OCI-LY1 (cell line): ENCODE measurements at regions not wholly inside any gene's neighbourhood (a gene's known extent, or its start where the extent isn't known, plus 50 kb on each side); places are given as distances from the start of the nearest gene placed in this dataset.

Experiments used
- H2AFZ ChIP-seq: fragments of 200-600 bp; sonication (generic), shearing (Covaris generic); 2 replicates; pipeline ENCODE4 v1.6.0; 2014; ENCODE audit warnings: antibody characterized with exemption, mild to moderate bottlenecking, low read length
- H3F3A ChIP-seq: fragments of 200-600 bp; sonication (generic), shearing (Covaris generic); 2 replicates; pipeline ENCODE4 v1.6.0; 2014; ENCODE audit warnings: mild to moderate bottlenecking, antibody characterized with exemption, low read length, moderate library complexity; ENCODE audit not compliant: insufficient read depth
- H3K27ac ChIP-seq: fragments of 200-600 bp; sonication (generic); 2 replicates; pipeline ENCODE4 v1.5.1; 2014; ENCODE audit warnings: low read length, mixed run types, mild to moderate bottlenecking, low read depth; ENCODE audit not compliant: poor library complexity, severe bottlenecking
- H3K27me3 ChIP-seq: fragments of 200-600 bp; sonication (generic); 2 replicates; pipeline ENCODE4 v1.6.0; 2014; ENCODE audit warnings: antibody characterized with exemption, mild to moderate bottlenecking, low read length, moderate library complexity; ENCODE audit not compliant: insufficient read depth
- H3K36me3 ChIP-seq: fragments of 200-600 bp; sonication (generic); 2 replicates; pipeline ENCODE4 v1.6.1; 2014; ENCODE audit warnings: mild to moderate bottlenecking, antibody characterized with exemption, low read length, moderate library complexity, mixed read lengths; ENCODE audit not compliant: insufficient read depth
- H3K4me1 ChIP-seq: fragments of 200-600 bp; sonication (generic); 2 replicates; pipeline ENCODE4 v1.5.1; 2014; ENCODE audit warnings: mild to moderate bottlenecking, low read length, moderate library complexity; ENCODE audit not compliant: insufficient read depth, severe bottlenecking
- H3K4me2 ChIP-seq: fragments of 200-600 bp; sonication (generic), shearing (Covaris generic); 2 replicates; pipeline ENCODE4 v1.6.1; 2014; ENCODE audit warnings: low read length
- H3K4me3 ChIP-seq: fragments of 200-600 bp; sonication (generic); 2 replicates; pipeline ENCODE4 v1.5.1; 2014; ENCODE audit warnings: low read length, low read depth, mild to moderate bottlenecking, mixed read lengths; ENCODE audit not compliant: poor library complexity, severe bottlenecking
- H3K79me2 ChIP-seq: fragments of 200-600 bp; shearing (Covaris generic); 2 replicates; pipeline ENCODE4 v1.6.1; 2016; ENCODE audit warnings: mixed run types, low read length, mixed read lengths; ENCODE audit not compliant: insufficient read depth
- H3K9ac ChIP-seq: fragments of 200-600 bp; sonication (generic), shearing (Covaris generic); 2 replicates; pipeline ENCODE4 v1.6.1; 2014; ENCODE audit warnings: mild to moderate bottlenecking, low read length, mixed read lengths
- H3K9me2 ChIP-seq: fragments of 200-600 bp; sonication (generic), shearing (Covaris generic); 2 replicates; pipeline ENCODE4 v1.6.1; 2014; ENCODE audit warnings: low read depth, mild to moderate bottlenecking, low read length, mixed read lengths
- H3K9me3 ChIP-seq: fragments of 200-600 bp; shearing (Covaris generic); 2 replicates; pipeline ENCODE4 v1.6.1; 2014; ENCODE audit warnings: low read length, mixed read lengths
- H4K20me1 ChIP-seq: fragments of 200-600 bp; sonication (generic), shearing (Covaris generic); 2 replicates; pipeline ENCODE4 v1.6.0; 2016; ENCODE audit warnings: mild to moderate bottlenecking, low read length; ENCODE audit not compliant: insufficient read depth
- EZH2 ChIP-seq: fragments of 200-600 bp; sonication (generic), shearing (Covaris generic); IDR thresholded peaks from 2 replicates; pipeline ENCODE4 v1.8.0; 2017; ENCODE audit warnings: borderline replicate concordance, mixed run types, mild to moderate bottlenecking, antibody characterized with exemption, low read length, moderate library complexity, mixed read lengths
- TF ChIP-seq, protein P1 (sequence below): fragments of 200-600 bp; sonication (generic), shearing (Covaris generic); IDR thresholded peaks from 2 replicates; pipeline ENCODE4 v1.5.1; 2017; ENCODE audit warnings: mild to moderate bottlenecking, antibody characterized with exemption, low read length, moderate library complexity, mixed read lengths

DNA sequence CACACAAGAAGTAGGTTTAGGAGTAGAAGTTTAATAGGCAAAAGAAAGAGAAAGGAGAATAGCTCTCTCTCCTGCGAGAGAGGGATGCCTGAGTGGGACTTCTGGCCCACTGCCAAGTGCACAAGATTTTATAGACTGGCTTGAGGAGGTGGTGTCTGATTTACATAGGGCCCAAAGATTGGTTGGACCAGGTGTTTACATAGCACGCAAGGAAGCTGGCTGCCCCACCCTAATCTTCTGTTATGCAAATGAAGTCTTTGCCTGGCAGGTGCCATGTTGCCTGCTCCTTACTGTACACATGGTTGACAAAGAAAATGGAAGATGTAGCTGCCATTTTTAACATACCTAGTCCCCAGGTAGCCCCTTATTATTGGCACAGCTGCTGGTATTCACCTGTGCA, 170.8 kb upstream of the GATB start:
- Histone ChIP-seq H2AFZ (no peak overlapping the region), H3K9me2 (no peaks in the 10 kb centered on the region), H3K9me3 (no peaks in the 10 kb centered on the region), H3K36me3 (no peaks in the 10 kb centered on the region), H3K27ac (no peak overlapping the region), H4K20me1 (no peaks in the 10 kb centered on the region), H3K4me1 (no peaks in the 10 kb centered on the region), H3K4me3 (no peak overlapping the region), H3K4me2 (no peak overlapping the region), H3K79me2 (no peaks in the 10 kb centered on the region), H3K27me3 (no peaks in the 10 kb centered on the region), H3K9ac (no peak overlapping the region), H3F3A (no peaks in the 10 kb centered on the region)
- no peak for TF ChIP-seq EZH2
- TF ChIP-seq, protein P1, sequence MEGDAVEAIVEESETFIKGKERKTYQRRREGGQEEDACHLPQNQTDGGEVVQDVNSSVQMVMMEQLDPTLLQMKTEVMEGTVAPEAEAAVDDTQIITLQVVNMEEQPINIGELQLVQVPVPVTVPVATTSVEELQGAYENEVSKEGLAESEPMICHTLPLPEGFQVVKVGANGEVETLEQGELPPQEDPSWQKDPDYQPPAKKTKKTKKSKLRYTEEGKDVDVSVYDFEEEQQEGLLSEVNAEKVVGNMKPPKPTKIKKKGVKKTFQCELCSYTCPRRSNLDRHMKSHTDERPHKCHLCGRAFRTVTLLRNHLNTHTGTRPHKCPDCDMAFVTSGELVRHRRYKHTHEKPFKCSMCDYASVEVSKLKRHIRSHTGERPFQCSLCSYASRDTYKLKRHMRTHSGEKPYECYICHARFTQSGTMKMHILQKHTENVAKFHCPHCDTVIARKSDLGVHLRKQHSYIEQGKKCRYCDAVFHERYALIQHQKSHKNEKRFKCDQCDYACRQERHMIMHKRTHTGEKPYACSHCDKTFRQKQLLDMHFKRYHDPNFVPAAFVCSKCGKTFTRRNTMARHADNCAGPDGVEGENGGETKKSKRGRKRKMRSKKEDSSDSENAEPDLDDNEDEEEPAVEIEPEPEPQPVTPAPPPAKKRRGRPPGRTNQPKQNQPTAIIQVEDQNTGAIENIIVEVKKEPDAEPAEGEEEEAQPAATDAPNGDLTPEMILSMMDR, result no peak

DNA sequence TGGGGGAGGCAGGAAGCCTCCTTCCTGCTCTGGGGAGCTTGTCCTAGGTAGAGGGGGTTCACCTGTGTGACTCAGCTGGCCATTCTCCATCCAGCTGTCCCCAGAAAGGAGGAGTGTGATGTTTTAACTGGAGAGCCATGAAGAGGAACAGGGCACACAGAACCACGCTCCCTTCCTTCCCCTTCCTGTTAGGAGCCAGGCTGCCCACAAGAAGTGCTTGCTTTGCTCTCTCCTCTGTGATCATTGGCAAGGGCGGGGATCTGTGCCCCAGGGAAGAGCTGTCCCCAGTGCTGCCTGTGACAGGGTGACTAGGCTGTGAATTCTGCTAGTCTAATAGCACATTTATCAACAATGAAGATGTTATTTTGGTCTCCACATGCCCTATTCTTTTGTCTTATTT, 169.6 kb upstream of the GATB start:
- H3K9ac ChIP-seq, result no peak overlapping the region
- H4K20me1 ChIP-seq, result no peaks in the 10 kb centered on the region
- no peaks in the 10 kb centered on the region for H3F3A ChIP-seq
- TF ChIP-seq EZH2, result no peak
- TF ChIP-seq, protein P1, result no peak
- no peaks in the 10 kb centered on the region for H3K9me2 ChIP-seq
- no peaks in the 10 kb centered on the region for H3K9me3 ChIP-seq
- no peaks in the 10 kb centered on the region for H3K79me2 ChIP-seq
- no peaks in the 10 kb centered on the region for H3K36me3 ChIP-seq
- no peak overlapping the region for H3K27ac ChIP-seq
- no peaks in the 10 kb centered on the region for H3K4me1 ChIP-seq
- no peak overlapping the region for H3K4me3 ChIP-seq
- H3K27me3 ChIP-seq, result no peaks in the 10 kb centered on the region
- no peak overlapping the region for H2AFZ ChIP-seq
- H3K4me2 ChIP-seq, result no peak overlapping the region

DNA sequence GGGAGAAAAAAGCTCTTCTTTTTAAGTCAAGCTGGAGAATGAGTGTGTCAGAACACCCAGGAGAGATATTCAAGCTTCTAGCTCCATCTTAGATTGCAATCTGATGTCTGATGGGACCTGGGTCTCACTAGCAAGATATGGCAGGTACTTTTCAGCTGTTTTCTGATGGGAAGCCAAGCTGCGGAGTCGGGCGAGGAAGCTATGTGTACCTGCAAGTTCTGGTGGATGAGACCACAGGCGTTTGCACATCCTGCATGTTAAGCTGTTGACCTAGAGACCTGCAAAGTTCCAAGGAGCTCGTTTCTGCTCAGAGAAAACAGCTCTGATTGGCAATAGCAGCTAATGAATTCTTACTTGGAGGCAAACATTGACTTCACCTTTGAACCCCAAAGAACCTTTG, 167.3 kb upstream of the GATB start:
- Histone ChIP-seq H3K27ac (no peak overlapping the region), H3K36me3 (no peaks in the 10 kb centered on the region), H3K9me2 (no peaks in the 10 kb centered on the region), H3K79me2 (no peaks in the 10 kb centered on the region), H4K20me1 (no peaks in the 10 kb centered on the region), H3F3A (no peaks in the 10 kb centered on the region), H3K27me3 (no peaks in the 10 kb centered on the region), H3K4me1 (no peaks in the 10 kb centered on the region), H3K4me2 (no peak overlapping the region), H3K9ac (no peak overlapping the region), H3K9me3 (no peaks in the 10 kb centered on the region), H3K4me3 (no peak overlapping the region), H2AFZ (no peak overlapping the region)
- no peak for TF ChIP-seq EZH2
- TF ChIP-seq, protein P1, result no peak
